Cardiac fibroblast (primary cell): ENCODE measurements at regions not wholly inside any gene's neighbourhood (a gene's known extent, or its start where the extent isn't known, plus 50 kb on each side); places are given as distances from the start of the nearest gene placed in this dataset.

Source experiments
- DNase-seq, 2 donors: peaks; one replicate each; pipeline versions ENCODE4 v3.0.0 to v3.0.0-alpha.2; 2010; ENCODE audit warnings: low read depth in 2 of 2
- H3K4me3 ChIP-seq, 2 donors: replicated peaks in 1 of 2; 1 replicate in 1 of 2; 2 replicates in 1 of 2; pipeline ENCODE4 v1.5.1; 2011; ENCODE audit warnings: low read depth in 2 of 2, low read length in 2 of 2, mild to moderate bottlenecking in 2 of 2, moderate library complexity in 1 of 2
- CTCF ChIP-seq: IDR thresholded peaks from one replicate; pipeline ENCODE4 v1.5.1; 2011; ENCODE audit warnings: low read depth, mild to moderate bottlenecking, low read length, inconsistent platforms

- no peak for DNase-seq
- TF ChIP-seq CTCF, result no peak
- no peak overlapping the region for H3K4me3 ChIP-seq
Measured at GRCh38 chr1:29416267-29417146, 180.2 kb downstream of the PTPRU start.

- H3K4me3 ChIP-seq, result no peak overlapping the region
- no peak for TF ChIP-seq CTCF
- no peak for DNase-seq
Measured at GRCh38 chr1:29415861-29416260, 179.5 kb downstream of the PTPRU start.

GRCh38 chr1:29415156-29415830 is 179.0 kb downstream of the PTPRU start:
- DNase-seq, result no peak
- TF ChIP-seq CTCF, result no peak
- no peak overlapping the region for H3K4me3 ChIP-seq

GRCh38 chr1:29414086-29414485 is 177.8 kb downstream of the PTPRU start:
- no peak for DNase-seq
- no peak for TF ChIP-seq CTCF
- no peak overlapping the region for H3K4me3 ChIP-seq

GRCh38 chr1:29413661-29414060 is 177.3 kb downstream of the PTPRU start:
- DNase-seq, result no peak
- H3K4me3 ChIP-seq, result no peak overlapping the region
- no peak for TF ChIP-seq CTCF

GRCh38 chr1:29412591-29412990 is 176.3 kb downstream of the PTPRU start:
- TF ChIP-seq CTCF, result no peak

More at GRCh38 chr1:29412591-29412990, 176.3 kb downstream of the PTPRU start:
- no peak for DNase-seq
- no peak overlapping the region for H3K4me3 ChIP-seq
